GM06990 (cell line): ENCODE measurements at regions not wholly inside any gene's neighbourhood (a gene's known extent, or its start where the extent isn't known, plus 50 kb on each side); places are given as distances from the start of the nearest gene placed in this dataset.

Source experiments
- DNase-seq: peaks from one replicate; pipeline ENCODE4 v3.0.0-alpha.2; 2011; ENCODE audit not compliant: insufficient read length; ENCODE audit errors: extremely low read depth
- H3K27me3 ChIP-seq: replicated peaks from 2 replicates; pipeline ENCODE4 v1.6.0; 2011; ENCODE audit warnings: low read length; ENCODE audit not compliant: control insufficient read depth, insufficient read depth
- H3K36me3 ChIP-seq: 2 replicates; pipeline ENCODE4 v1.5.1; 2011; ENCODE audit warnings: low read length; ENCODE audit not compliant: control insufficient read depth, insufficient read depth
- H3K4me3 ChIP-seq: replicated peaks from 2 replicates; pipeline ENCODE4 v1.5.1; 2011; ENCODE audit warnings: low read depth, mild to moderate bottlenecking, control low read depth, low read length
- CTCF ChIP-seq: IDR thresholded peaks from 2 replicates; pipeline ENCODE4 v1.5.1; 2011; ENCODE audit warnings: low read length, control low read depth, mild to moderate bottlenecking, inconsistent platforms; ENCODE audit not compliant: insufficient read depth, poor library complexity, severe bottlenecking

GRCh38 chr1:37107153-37107907 lies 73.0 kb upstream of the GRIK3 start:
- Histone ChIP-seq H3K36me3 (no peaks in the 10 kb centered on the region), H3K4me3 (no peak overlapping the region), H3K27me3 (peaks cover 2% of the 10 kb centered on the region; the same call in 1 of the 2 replicates)
- DNase-seq: no peak
- TF ChIP-seq CTCF: no peak

- Histone ChIP-seq H3K36me3 (no peaks in the 10 kb centered on the region), H3K4me3 (no peak overlapping the region), H3K27me3 (peaks cover 2% of the 10 kb centered on the region; the same call in 1 of the 2 replicates)
- no peak for TF ChIP-seq CTCF
- no peak for DNase-seq
Observed at GRCh38 chr1:37108596-37109188, 74.4 kb upstream of the GRIK3 start.

- DNase-seq: no peak
- peaks cover 2% of the 10 kb centered on the region; the same call in 1 of the 2 replicates for H3K27me3 ChIP-seq
- no peak for TF ChIP-seq CTCF
- no peak overlapping the region for H3K4me3 ChIP-seq
- no peaks in the 10 kb centered on the region for H3K36me3 ChIP-seq
Observed at GRCh38 chr1:37112430-37112829, 78.1 kb upstream of the GRIK3 start.

GRCh38 chr1:37113285-37113997 lies 79.1 kb upstream of the GRIK3 start:
- no peak overlapping the region for H3K4me3 ChIP-seq
- H3K36me3 ChIP-seq: no peaks in the 10 kb centered on the region
- no peak for DNase-seq
- no peak for TF ChIP-seq CTCF
- H3K27me3 ChIP-seq: peaks cover 2% of the 10 kb centered on the region

GRCh38 chr1:37118790-37119189 lies 84.5 kb upstream of the GRIK3 start:
- no peaks in the 10 kb centered on the region for H3K36me3 ChIP-seq
- H3K4me3 ChIP-seq: no peak overlapping the region
- TF ChIP-seq CTCF: no peak
- no peak for DNase-seq
- H3K27me3 ChIP-seq: no peaks in the 10 kb centered on the region; the same call in none of the 2 replicates
